ENCODE measurements at regions not wholly inside any gene's neighbourhood (a gene's known extent, or its start where the extent isn't known, plus 50 kb on each side); places are given as distances from the start of the nearest gene placed in this dataset.

GRCh38 chr10:60537697-60538096, 148.0 kb upstream of the ANK3 start:
- H3K27ac ChIP-seq: no peak overlapping the region
- in situ Hi-C loops (cut with MboI; ENCODE audit: low pct_ligation_motif_present in 1 of 4, low pct_unique_long_range_greater_than_20kb in 1 of 4, low sequenced_read_pairs in 3 of 4): no loop called here
- H3K9me3 ChIP-seq: no peaks in the 10 kb centered on the region
- DNase-seq: no peak
- 65 to 72% methylated on average over 1 of the region's 1 CpG for WGBS, 2 donors (ENCODE audit: low coverage in 1 of 2)
- H3K36me3 ChIP-seq: no peaks in the 10 kb centered on the region
- H3K4me1 ChIP-seq: peaks cover 0 to 9% (median 2%) of the 10 kb centered on the region in 4 donors
- H3K4me3 ChIP-seq: no peak overlapping the region
- no peaks in the 10 kb centered on the region for H3K27me3 ChIP-seq
- intact Hi-C loops (cut with DNase I; ENCODE audit: low total_unique reads): no loop called here
- TF ChIP-seq POLR2A (IDR thresholded peaks at IDR 0.05) (no peak), CTCF (IDR thresholded peaks at IDR 0.05) (no peak), EP300 (IDR thresholded peaks at IDR 0.05; ENCODE audit: low read depth) (no peak), POLR2AphosphoS5 (IDR thresholded peaks at IDR 0.05) (no peak)

- H3K27me3 ChIP-seq: no peaks in the 10 kb centered on the region
- in situ Hi-C loops (cut with MboI; ENCODE audit: low pct_ligation_motif_present in 1 of 4, low pct_unique_long_range_greater_than_20kb in 1 of 4, low sequenced_read_pairs in 3 of 4) (no loop called here), intact Hi-C loops (cut with DNase I; ENCODE audit: low total_unique reads) (no loop called here)
- H3K4me3 ChIP-seq: no peak overlapping the region
- H3K36me3 ChIP-seq: no peaks in the 10 kb centered on the region
- no peak for TF ChIP-seq POLR2A (IDR thresholded peaks at IDR 0.05)
- TF ChIP-seq POLR2AphosphoS5 (IDR thresholded peaks at IDR 0.05): no peak
- no peak for TF ChIP-seq EP300 (IDR thresholded peaks at IDR 0.05; ENCODE audit: low read depth)
- no peak for TF ChIP-seq CTCF (IDR thresholded peaks at IDR 0.05)
- H3K9me3 ChIP-seq: no peaks in the 10 kb centered on the region
- WGBS, 2 donors (ENCODE audit: low coverage in 1 of 2): 68 to 74% methylated on average over 7 of the region's 7 CpGs
- no peak for DNase-seq
- H3K27ac ChIP-seq: no peak overlapping the region
- H3K4me1 ChIP-seq: peaks cover 0 to 19% (median 6%) of the 10 kb centered on the region in 4 donors
These were observed 146.9 kb upstream of the ANK3 start for GRCh38 chr10:60536529-60537114.

- no peak for DNase-seq
- Histone ChIP-seq H3K4me1 (peaks cover 0 to 19% (median 6%) of the 10 kb centered on the region in 4 donors), H3K27me3 (no peaks in the 10 kb centered on the region), H3K9me3 (no peaks in the 10 kb centered on the region), H3K27ac (no peak overlapping the region), H3K4me3 (no peak overlapping the region), H3K36me3 (no peaks in the 10 kb centered on the region)
- in situ Hi-C loops (cut with MboI; ENCODE audit: low pct_ligation_motif_present in 1 of 4, low pct_unique_long_range_greater_than_20kb in 1 of 4, low sequenced_read_pairs in 3 of 4): no loop called here
- TF ChIP-seq POLR2AphosphoS5 (IDR thresholded peaks at IDR 0.05) (no peak), POLR2A (IDR thresholded peaks at IDR 0.05) (no peak), EP300 (IDR thresholded peaks at IDR 0.05; ENCODE audit: low read depth) (no peak), CTCF (IDR thresholded peaks at IDR 0.05) (no peak)
- intact Hi-C loops (cut with DNase I; ENCODE audit: low total_unique reads): no loop called here
- 68 to 91% methylated on average over 1 of the region's 1 CpG for WGBS, 2 donors (ENCODE audit: low coverage in 1 of 2)
These were observed 145.8 kb upstream of the ANK3 start for GRCh38 chr10:60535427-60535826.

- H3K4me1 ChIP-seq: peaks cover 0 to 19% (median 6%) of the 10 kb centered on the region in 4 donors
These were observed 145.2 kb upstream of the ANK3 start for GRCh38 chr10:60534761-60535389.

More at GRCh38 chr10:60534761-60535389, 145.2 kb upstream of the ANK3 start:
- in situ Hi-C loops (cut with MboI; ENCODE audit: low pct_ligation_motif_present in 1 of 4, low pct_unique_long_range_greater_than_20kb in 1 of 4, low sequenced_read_pairs in 3 of 4) (no loop called here), intact Hi-C loops (cut with DNase I; ENCODE audit: low total_unique reads) (no loop called here)
- 72 to 73% methylated on average over 3 to 4 of the region's 4 CpGs for WGBS, 2 donors (ENCODE audit: low coverage in 1 of 2)
- H3K36me3 ChIP-seq: no peaks in the 10 kb centered on the region
- H3K9me3 ChIP-seq: no peaks in the 10 kb centered on the region
- no peak for DNase-seq
- no peak overlapping the region for H3K4me3 ChIP-seq
- no peaks in the 10 kb centered on the region for H3K27me3 ChIP-seq
- H3K27ac ChIP-seq: no peak overlapping the region
- TF ChIP-seq POLR2A (IDR thresholded peaks at IDR 0.05): no peak
- TF ChIP-seq POLR2AphosphoS5 (IDR thresholded peaks at IDR 0.05): no peak
- no peak for TF ChIP-seq CTCF (IDR thresholded peaks at IDR 0.05)
